GM18870 (cell line): ENCODE measurements at regions not wholly inside any gene's neighbourhood (a gene's known extent, or its start where the extent isn't known, plus 50 kb on each side); places are given as distances from the start of the nearest gene placed in this dataset.

Experiments used
- ATAC-seq: cut with Tn5 transposase; IDR thresholded peaks from one replicate; pipeline ENCODE4 v1.9.1; 2021; ENCODE audit warnings: moderate library complexity; ENCODE audit not compliant: unreplicated experiment

DNA sequence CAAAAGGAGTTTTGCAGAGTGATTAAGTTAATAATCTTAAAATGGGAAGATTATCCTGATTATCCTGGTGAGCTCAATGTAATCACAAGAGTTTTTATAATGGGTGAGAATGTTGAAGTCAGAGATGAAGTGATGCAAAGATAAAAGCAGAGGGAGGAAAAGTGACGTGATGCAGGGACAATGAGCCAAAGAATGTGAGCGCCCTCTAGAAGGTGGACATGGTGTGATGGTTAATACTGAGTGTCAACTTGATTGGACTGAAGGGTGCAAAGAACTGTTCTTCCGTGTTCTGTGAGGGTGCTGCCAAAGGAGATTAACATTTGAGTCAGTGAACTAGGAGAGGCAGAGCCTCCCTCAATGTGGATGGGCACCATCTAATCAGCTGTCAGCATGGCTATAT is 569.6 kb upstream of the AGTR1 start:
- no peak for ATAC-seq

DNA sequence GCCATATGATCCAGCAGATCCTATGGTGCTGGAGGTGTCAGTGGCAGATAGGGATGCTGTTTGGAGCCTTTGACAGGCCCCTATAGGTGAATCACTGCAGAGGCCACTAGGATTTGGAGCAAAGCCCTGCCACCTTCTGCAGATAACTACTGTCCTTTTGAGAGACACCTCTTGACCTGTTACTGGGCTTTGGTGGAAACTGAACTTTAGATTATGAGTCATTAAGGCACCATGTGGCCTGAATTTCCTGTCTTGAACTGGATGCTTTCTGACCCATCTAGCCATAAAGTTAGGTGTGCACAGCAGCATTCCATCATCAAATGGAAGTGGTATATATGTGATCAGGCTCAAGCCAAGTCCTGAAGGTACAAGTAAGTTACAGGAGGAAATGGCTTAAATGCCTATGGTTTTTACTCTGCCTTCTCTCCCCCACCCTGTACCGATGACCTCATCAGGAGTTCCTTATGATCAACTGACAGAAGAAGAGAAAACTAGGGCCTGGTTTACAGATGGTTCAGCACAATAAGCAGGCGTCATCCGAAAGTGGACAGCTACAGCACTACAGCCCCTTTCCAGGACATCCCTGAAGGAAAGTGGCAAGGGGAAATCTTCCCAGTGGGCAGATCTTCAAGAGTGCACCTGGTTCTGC is 565.6 kb upstream of the AGTR1 start:
- peak; percentile 54 for ATAC-seq

GRCh38 chr3:148136816-148137215 is 560.9 kb upstream of the AGTR1 start:
- no peak for ATAC-seq

- ATAC-seq = no peak
Observed at GRCh38 chr3:148146241-148146640, 551.5 kb upstream of the AGTR1 start.

- no peak for ATAC-seq
Observed at GRCh38 chr3:148146947-148147826, 550.5 kb upstream of the AGTR1 start.

DNA sequence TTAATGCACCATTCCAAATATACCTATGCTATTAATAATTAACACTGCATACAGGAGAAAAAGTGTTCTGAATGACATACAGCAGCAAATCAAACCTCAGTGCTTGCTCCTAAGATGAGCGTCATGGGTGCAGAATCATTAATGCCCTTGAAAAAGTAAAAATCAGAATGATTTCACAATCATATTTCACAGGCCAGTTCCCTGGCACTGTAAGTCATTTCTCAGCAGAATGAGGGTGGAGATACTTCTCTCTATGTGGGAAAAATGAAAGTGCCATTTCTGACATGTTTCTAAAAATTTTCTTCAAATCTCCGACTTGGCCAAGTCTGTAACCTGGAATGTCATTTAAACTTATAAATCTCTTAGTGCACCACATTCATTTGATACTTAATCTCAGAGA is 549.8 kb upstream of the AGTR1 start:
- no peak for ATAC-seq

GRCh38 chr3:148149556-148149955 is 548.1 kb upstream of the AGTR1 start:
- no peak for ATAC-seq

DNA sequence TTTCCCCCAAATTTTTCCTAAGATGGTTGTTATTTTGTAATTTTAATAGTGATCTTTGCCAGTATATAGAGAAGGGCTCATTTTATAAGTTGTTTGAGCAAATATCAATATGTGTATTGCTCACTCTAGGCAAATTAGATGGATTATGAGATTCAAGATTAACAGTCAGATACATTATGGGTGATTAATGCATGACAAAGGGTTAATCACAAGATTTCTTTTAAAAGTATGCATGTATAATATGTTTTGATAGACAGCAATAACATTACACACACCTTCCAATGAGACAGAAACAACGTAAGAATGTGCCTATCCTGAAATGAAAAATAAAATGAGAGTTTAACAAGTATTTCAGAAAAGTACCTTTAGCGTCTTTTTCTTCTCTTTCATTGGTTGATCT is 547.6 kb upstream of the AGTR1 start:
- ATAC-seq = no peak

DNA sequence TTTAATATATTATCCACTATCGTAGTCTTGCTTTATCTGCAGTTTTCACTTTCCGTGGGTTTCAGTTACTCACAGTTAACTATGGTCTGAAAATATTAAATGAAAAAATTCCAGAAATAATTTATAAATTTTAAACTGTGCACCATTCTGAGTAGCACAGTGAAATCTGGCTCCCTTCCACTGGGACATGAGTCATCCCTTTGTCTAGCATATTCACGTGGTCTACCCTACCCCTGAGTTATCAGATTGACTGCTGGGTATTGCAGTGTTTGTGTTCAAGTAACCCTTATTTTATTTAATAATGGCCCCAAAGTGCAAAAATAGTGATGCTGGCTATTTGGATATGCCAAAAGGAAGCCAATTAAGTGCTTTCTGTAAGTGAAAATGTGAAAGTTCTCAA is 539.5 kb upstream of the AGTR1 start:
- ATAC-seq = no peak

GRCh38 chr3:148162132-148162531 is 535.6 kb upstream of the AGTR1 start:
- no peak for ATAC-seq

DNA sequence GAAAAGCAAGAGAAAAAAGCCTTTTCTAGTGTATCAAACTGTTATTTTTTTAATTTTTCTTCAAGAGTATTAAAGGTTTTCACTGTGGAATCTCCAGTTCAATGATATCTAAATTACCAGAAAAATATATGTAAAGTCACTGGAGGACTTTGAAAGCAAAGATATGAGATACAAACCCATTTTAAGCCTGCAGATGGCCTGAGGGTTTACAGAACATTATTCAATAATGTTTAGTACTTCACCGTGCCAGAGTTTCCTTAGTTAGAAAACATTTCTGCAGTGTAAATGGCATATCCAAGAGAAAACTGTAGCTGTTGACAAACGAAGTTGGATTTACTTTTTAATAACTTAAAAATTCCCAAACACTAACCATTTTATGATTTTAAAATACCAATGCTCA is 529.4 kb upstream of the AGTR1 start:
- ATAC-seq = no peak

DNA sequence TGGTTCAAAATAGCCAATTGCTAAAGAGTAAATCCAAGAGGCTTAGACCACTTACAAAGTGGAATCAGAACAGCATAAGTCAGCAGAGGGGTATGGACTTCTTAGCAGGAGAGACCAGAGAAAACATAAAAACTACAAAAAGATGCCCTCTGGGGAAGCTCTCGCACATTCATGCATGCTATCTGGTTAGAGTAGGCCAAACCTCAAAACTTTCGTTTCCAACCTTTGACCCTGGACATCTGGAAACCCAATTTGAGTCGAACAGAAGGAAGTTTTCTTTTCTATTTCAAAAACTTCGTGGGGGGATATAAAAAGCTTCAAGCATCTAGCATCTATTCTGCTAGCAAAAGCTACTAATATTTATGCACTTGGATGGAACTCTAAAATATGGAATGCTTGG is 523.9 kb upstream of the AGTR1 start:
- ATAC-seq = peak; percentile 91

DNA sequence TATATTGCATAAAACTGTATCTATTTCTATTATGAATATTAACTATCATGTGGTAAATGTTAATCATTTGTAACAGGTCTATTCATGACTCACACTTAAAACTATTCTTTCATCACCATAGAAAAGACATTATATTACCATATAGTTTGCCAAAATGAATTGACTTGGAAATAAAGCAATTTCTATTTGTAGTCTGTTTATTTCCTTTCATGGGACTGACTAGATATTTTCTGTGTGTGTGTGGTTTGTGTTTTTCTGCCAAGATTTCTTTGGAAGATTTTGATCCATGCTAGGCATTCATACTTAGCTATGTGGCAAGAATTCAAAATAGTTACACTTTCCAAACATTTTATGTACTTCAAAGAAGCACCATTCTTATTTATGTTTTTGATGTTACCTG is 522.5 kb upstream of the AGTR1 start:
- ATAC-seq = no peak

- ATAC-seq = no peak
Observed at GRCh38 chr3:148178503-148178902, 519.2 kb upstream of the AGTR1 start.

GRCh38 chr3:148184798-148185197 is 512.9 kb upstream of the AGTR1 start:
- no peak for ATAC-seq

- no peak for ATAC-seq
Observed at GRCh38 chr3:148186881-148187280, 510.8 kb upstream of the AGTR1 start.

- no peak for ATAC-seq
Observed at GRCh38 chr3:148187296-148187695, 510.4 kb upstream of the AGTR1 start.

- ATAC-seq = no peak
Observed at GRCh38 chr3:148190441-148190990, 507.2 kb upstream of the AGTR1 start.

- no peak for ATAC-seq
Observed at GRCh38 chr3:148191966-148192365, 505.7 kb upstream of the AGTR1 start.

GRCh38 chr3:148197061-148197460 is 500.6 kb upstream of the AGTR1 start:
- ATAC-seq = no peak

GRCh38 chr3:148202386-148202785 is 495.3 kb upstream of the AGTR1 start:
- no peak for ATAC-seq
